DMS153 treated with DMSO at 0.1 percent for 48 hours (cell line): ENCODE measurements at regions not wholly inside any gene's neighbourhood (a gene's known extent, or its start where the extent isn't known, plus 50 kb on each side); places are given as distances from the start of the nearest gene placed in this dataset.
"Not testable (repeated sequence)": the region's sequence is repeated elsewhere in the genome, so short reads cannot be mapped to it uniquely, and the experiment has no call there.

Experiments
- DNase-seq: peaks from one replicate; lab custom pipeline; 2025; ENCODE audit not compliant: unreplicated experiment; lab: John Stamatoyannopoulos, UW

- no peak for DNase-seq
Observed at GRCh38 chr20:22815206-22815551, 219.9 kb upstream of the SSTR4 start.

- DNase-seq = no peak
Observed at GRCh38 chr20:22815603-22816315, 219.4 kb upstream of the SSTR4 start.

- no peak for DNase-seq
Observed at GRCh38 chr20:22818636-22819035, 216.5 kb upstream of the SSTR4 start.

GRCh38 chr20:22819112-22819511 lies 216.0 kb upstream of the SSTR4 start:
- DNase-seq = no peak

- DNase-seq = no peak
Observed at GRCh38 chr20:22819784-22820183, 215.3 kb upstream of the SSTR4 start.

- no peak for DNase-seq
Observed at GRCh38 chr20:22821081-22821727, 213.9 kb upstream of the SSTR4 start.

GRCh38 chr20:22821796-22822195 lies 213.3 kb upstream of the SSTR4 start:
- no peak for DNase-seq

- DNase-seq = no peak
Observed at GRCh38 chr20:22823119-22823518, 212.0 kb upstream of the SSTR4 start.

- no peak for DNase-seq
Observed at GRCh38 chr20:22824077-22824476, 211.0 kb upstream of the SSTR4 start.

- DNase-seq = no peak
Observed at GRCh38 chr20:22825076-22825475, 210.0 kb upstream of the SSTR4 start.

- no peak for DNase-seq
Observed at GRCh38 chr20:22825546-22825945, 209.6 kb upstream of the SSTR4 start.

- no peak for DNase-seq
Observed at GRCh38 chr20:22826306-22827230, 208.5 kb upstream of the SSTR4 start.

- no peak for DNase-seq
Observed at GRCh38 chr20:22827916-22828315, 207.2 kb upstream of the SSTR4 start.

GRCh38 chr20:22829356-22829755 lies 205.8 kb upstream of the SSTR4 start:
- no peak for DNase-seq

GRCh38 chr20:22830138-22830537 lies 205.0 kb upstream of the SSTR4 start:
- DNase-seq = no peak

GRCh38 chr20:22830715-22831114 lies 204.4 kb upstream of the SSTR4 start:
- DNase-seq = not testable (repeated sequence)

GRCh38 chr20:22833851-22834250 lies 201.3 kb upstream of the SSTR4 start:
- no peak for DNase-seq

GRCh38 chr20:22834651-22835256 lies 200.4 kb upstream of the SSTR4 start:
- DNase-seq = no peak

- DNase-seq = no peak
Observed at GRCh38 chr20:22836211-22836610, 198.9 kb upstream of the SSTR4 start.

GRCh38 chr20:22836877-22837276 lies 198.2 kb upstream of the SSTR4 start:
- DNase-seq = no peak

GRCh38 chr20:22838001-22838400 lies 197.1 kb upstream of the SSTR4 start:
- DNase-seq = no peak
